Subcutaneous abdominal adipose tissue (tissue), 5 donors: ENCODE measurements at regions not wholly inside any gene's neighbourhood (a gene's known extent, or its start where the extent isn't known, plus 50 kb on each side); places are given as distances from the start of the nearest gene placed in this dataset.

Source experiments
- H3K27ac ChIP-seq: one replicate; pipeline ENCODE4 v1.7.0; 2013; ENCODE audit warnings: low read depth, mild to moderate bottlenecking, inconsistent platforms, low read length, moderate library complexity
- H3K27me3 ChIP-seq, 5 donors: one replicate each; pipeline ENCODE4 v1.7.0; 2013; ENCODE audit warnings: low read length in 5 of 5, inconsistent platforms in 1 of 5; ENCODE audit not compliant: control insufficient read depth in 5 of 5, insufficient read depth in 4 of 5
- H3K36me3 ChIP-seq, 5 donors: one replicate each; pipeline ENCODE4 v1.7.0; 2013; ENCODE audit warnings: low read length in 5 of 5; ENCODE audit not compliant: control insufficient read depth in 5 of 5, insufficient read depth in 5 of 5
- H3K4me1 ChIP-seq, 5 donors: one replicate each; pipeline ENCODE4 v1.7.0; 2013; ENCODE audit warnings: low read length in 5 of 5, mild to moderate bottlenecking in 3 of 5, moderate library complexity in 1 of 5; ENCODE audit not compliant: control insufficient read depth in 5 of 5, insufficient read depth in 5 of 5
- H3K4me3 ChIP-seq, 5 donors: one replicate each; pipeline ENCODE4 v1.7.0; 2013; ENCODE audit warnings: low read length in 5 of 5, low read depth in 1 of 5
- H3K9ac ChIP-seq, 5 donors: one replicate each; pipeline ENCODE4 v1.7.0; 2013; ENCODE audit warnings: low read length in 5 of 5, mild to moderate bottlenecking in 4 of 5, moderate library complexity in 3 of 5
- H3K9me3 ChIP-seq, 5 donors: one replicate each; pipeline ENCODE4 v1.7.0; 2013; ENCODE audit warnings: low read length in 5 of 5; ENCODE audit not compliant: control insufficient read depth in 5 of 5
- donor health status: healthy.
- donor health status: healthy.
- donor health status: healthy.
- donor health status: healthy.
- donor health status: healthy.

DNA sequence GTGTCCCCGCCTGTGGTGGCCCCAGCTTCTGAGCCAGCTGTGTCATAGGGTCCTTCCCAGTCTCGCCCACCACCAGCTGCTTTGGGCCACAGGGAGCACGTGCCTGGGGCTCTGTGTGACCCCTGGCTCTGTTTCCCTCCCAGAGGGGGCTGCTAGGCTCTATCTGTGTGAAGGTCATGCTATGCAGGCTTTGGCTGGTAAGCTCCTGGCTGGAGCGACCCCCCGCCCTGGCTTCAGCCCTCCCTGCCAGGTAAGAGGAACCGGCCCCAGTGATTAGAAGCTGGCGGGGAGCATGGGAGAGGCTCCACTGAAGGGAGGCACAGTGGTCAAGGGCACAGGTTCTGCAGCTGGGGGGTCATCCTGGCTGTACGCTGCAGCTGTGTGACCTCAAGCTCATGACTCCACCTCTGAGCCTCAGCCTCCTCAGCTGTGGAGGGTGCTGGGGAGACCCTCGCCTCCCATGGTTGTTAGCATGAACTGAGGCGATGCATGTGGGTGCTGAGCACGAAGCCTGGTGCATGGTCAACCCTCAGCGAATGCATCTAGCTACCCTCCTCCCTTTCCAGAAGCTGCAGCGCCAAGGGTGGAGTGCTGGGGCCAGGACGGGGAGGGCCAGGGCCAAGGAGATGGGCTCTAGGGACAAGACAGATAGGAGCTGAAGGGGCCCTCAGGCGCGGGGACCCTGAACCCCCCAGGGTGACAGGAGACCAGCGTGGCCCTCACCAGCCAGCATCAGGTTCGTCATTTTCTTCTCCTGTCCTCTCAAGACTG, 163.8 kb upstream of the MVB12B start:
- H3K9ac ChIP-seq: no peak overlapping the region
- no peak overlapping the region for H3K4me3 ChIP-seq
- H3K36me3 ChIP-seq: no peaks in the 10 kb centered on the region
- H3K9me3 ChIP-seq: no peaks in the 10 kb centered on the region
- no peaks in the 10 kb centered on the region for H3K4me1 ChIP-seq
- H3K27me3 ChIP-seq: peaks cover 2 to 17% (median 4%) of the 10 kb centered on the region in 5 donors
- H3K27ac ChIP-seq: no peak overlapping the region

DNA sequence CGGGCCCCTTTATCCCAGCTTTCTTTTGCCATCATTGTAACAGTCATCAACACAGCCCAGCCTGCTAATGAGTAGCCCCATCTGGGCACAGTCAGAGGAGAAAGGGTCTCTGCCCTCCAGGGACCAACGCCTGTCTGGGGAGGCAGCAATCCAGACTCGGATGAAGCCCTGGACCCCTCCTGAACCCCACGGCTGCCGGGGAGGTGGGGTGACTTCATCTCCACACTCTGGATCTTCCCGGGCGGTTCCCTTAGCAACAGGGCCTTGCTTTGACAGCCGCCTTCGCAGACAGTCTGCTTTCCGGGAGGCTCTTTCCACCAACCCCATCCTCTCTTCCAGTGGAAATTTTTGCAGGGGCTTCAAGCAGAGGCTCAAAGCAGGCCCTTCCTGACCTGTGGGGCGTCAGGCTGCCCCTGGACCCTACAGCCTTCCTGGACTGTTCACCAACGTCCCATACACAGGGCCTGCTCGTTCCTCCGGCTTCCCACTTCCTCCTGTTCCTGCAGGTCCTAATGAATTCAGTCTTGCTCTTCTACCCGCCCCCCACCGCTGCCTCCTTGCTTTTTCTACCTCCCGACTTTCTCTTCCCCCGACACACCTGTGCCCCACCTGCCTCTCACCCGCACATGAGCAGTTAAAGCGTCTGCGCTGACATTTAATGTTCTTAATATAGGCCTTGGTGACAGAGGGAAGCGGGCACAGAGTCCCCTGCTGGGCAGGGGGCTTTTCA, 161.7 kb upstream of the MVB12B start:
- Histone ChIP-seq H3K9ac (no peak overlapping the region), H3K36me3 (no peaks in the 10 kb centered on the region), H3K9me3 (no peaks in the 10 kb centered on the region), H3K27me3 (peaks cover under 1 to 10% (median 4%) of the 10 kb centered on the region in 5 donors), H3K4me3 (no peak overlapping the region), H3K27ac (no peak overlapping the region), H3K4me1 (no peaks in the 10 kb centered on the region)

DNA sequence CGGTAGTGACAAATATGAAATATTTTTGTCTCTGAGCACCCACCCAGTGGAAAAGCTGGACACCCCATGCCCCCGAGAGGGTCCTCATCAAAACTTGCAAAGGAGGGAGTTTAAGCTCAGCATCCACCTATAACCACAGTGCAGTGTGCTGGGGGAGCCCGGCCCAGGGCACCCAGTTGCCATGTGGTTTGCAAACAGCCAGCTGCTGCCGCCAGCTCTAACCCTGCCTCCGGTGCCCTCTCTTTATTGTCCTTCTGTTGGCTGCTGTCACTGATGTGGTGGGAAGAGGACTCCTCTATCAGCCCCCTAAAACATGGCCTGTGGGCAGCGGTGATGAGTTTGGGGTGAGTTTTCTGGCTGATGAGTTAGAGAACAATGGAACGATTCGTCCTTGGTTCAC, 160.9 kb upstream of the MVB12B start:
- no peaks in the 10 kb centered on the region for H3K36me3 ChIP-seq

DNA sequence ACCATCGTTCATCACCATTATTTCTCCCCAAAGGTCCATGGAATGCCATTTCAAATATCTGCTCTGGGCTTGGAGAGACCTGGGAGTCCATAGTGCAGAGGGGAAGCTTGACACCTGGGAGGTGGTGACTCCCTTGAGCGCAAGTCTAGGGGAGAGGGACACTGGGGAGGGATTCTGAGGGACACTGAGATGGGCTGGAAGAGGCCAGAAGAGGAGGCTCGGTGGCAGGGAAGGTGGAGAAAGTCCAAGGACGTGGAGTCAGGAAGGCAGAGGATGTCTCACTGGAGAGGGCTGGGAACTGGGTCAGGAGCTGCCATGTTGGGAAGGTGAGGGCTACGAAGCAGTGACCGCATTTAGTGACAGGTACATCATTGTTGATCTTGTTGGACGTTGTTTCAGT, 160.3 kb upstream of the MVB12B start:
- H3K9ac ChIP-seq: no peak overlapping the region
- H3K9me3 ChIP-seq: no peaks in the 10 kb centered on the region
- no peak overlapping the region for H3K27ac ChIP-seq
- no peaks in the 10 kb centered on the region for H3K4me1 ChIP-seq
- peaks cover 2 to 11% (median 9%) of the 10 kb centered on the region in 5 donors for H3K27me3 ChIP-seq
- H3K36me3 ChIP-seq: no peaks in the 10 kb centered on the region
- no peak overlapping the region for H3K4me3 ChIP-seq

More for the DNA sequence above, 160.9 kb upstream of the MVB12B start:
- Histone ChIP-seq H3K4me3 (no peak overlapping the region), H3K27ac (no peak overlapping the region), H3K4me1 (no peaks in the 10 kb centered on the region), H3K9me3 (no peaks in the 10 kb centered on the region), H3K27me3 (peaks cover 2 to 11% (median 8%) of the 10 kb centered on the region in 5 donors), H3K9ac (no peak overlapping the region)

DNA sequence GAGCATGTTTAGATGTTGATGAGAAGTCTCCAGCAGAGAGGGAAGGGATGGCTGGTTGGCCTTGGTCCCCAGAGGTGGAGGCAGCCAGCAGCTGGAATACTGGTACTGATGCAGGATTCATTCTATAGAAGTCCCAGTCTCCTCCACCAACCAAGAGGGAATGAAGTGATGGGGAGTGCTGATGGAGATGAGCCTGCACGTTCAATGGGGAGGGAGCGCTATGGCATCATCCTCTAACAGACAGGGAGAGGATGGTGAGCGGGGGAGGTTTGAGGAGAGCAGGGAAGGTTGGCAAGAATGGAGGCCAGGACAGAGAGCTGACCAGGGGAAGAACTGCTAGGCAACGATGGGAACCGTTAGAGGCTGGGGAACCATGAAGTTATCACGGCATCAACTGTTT, 159.8 kb upstream of the MVB12B start:
- Histone ChIP-seq H3K27me3 (peaks cover 2 to 11% (median 9%) of the 10 kb centered on the region in 5 donors), H3K4me3 (no peak overlapping the region), H3K36me3 (no peaks in the 10 kb centered on the region), H3K27ac (no peak overlapping the region), H3K4me1 (no peaks in the 10 kb centered on the region), H3K9me3 (no peaks in the 10 kb centered on the region), H3K9ac (no peak overlapping the region)

DNA sequence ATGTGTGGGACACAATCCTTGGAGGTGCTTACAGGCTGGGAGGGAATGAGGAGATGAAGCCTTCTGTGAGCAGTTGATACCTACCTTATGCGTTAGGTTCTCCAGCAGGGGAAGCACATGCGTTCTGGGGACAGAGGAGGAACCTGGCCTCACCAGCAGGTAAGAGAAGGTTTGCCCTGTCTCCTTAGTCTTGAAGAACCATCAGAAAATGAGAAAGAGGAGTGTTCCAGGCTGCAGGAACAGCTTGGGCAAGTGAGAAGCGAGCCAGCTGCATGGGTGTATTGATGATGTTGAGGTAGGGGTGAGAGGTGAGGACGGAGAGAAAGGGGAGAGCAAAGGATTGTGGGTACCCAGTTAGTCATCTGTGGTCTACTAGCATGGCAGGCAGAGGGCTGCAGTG, 156.9 kb upstream of the MVB12B start:
- Histone ChIP-seq H3K27me3 (peaks cover 0 to 12% (median 10%) of the 10 kb centered on the region in 5 donors), H3K27ac (no peak overlapping the region), H3K4me3 (no peak overlapping the region), H3K4me1 (no peaks in the 10 kb centered on the region), H3K9ac (no peak overlapping the region), H3K9me3 (peaks cover 0 to 4% (median 0%) of the 10 kb centered on the region in 5 donors), H3K36me3 (no peaks in the 10 kb centered on the region)

DNA sequence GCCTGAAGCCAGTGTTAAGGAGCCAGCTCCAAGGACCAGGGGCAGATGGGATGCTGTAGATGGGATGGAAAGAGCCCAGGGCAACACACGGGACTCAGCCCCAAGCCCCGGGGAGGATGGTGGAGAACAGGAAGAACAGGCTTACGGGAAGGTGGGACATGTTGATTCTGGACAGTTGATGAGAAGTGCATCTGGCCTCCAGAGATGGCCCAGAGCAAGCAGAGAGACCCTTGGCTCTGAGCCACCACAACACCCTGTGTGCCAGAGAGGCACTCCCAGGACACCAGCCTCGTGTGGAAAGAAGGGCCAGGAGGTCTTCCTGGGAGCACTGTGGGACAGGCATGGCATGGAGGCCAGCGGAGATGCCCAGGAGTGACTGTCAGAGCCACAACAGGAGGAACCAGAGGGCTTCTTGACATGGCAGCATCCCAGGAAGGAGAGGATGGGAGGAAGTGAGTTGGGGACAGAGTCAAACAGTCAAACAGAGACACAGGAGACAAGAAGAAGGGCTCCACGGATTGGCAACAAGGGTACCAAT, 156.3 kb upstream of the MVB12B start:
- H3K4me1 ChIP-seq: no peaks in the 10 kb centered on the region
- peaks cover 0 to 12% (median 5%) of the 10 kb centered on the region in 5 donors for H3K27me3 ChIP-seq
- no peak overlapping the region for H3K4me3 ChIP-seq
- no peak overlapping the region for H3K27ac ChIP-seq
- H3K9ac ChIP-seq: no peak overlapping the region
- peaks cover 2 to 5% (median 5%) of the 10 kb centered on the region in 5 donors for H3K9me3 ChIP-seq
- no peaks in the 10 kb centered on the region for H3K36me3 ChIP-seq

DNA sequence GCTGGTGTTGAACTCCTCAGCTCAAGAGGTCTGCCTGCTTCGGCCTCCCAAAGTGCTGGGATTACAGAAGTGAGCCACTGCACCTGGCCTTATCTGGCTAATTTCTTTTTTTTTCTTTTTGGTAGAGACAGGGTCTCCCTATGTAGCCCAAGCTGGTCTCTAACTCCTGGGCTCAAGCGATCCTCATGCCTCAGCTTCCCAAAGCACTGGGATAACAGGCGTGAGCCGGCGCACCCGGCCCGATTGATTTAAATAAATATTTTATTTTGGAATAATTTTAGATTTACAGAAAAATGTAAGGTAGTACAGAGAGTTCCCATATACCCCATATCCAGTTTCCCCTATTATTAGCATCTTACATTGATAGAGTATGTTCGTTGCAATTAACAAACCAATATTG, 155.0 kb upstream of the MVB12B start:
- peaks cover 0 to 12% (median 0%) of the 10 kb centered on the region in 5 donors for H3K27me3 ChIP-seq
- no peak overlapping the region for H3K27ac ChIP-seq
- no peaks in the 10 kb centered on the region for H3K36me3 ChIP-seq
- no peak overlapping the region for H3K9ac ChIP-seq
- peaks cover 3 to 9% (median 7%) of the 10 kb centered on the region in 5 donors for H3K9me3 ChIP-seq
- no peaks in the 10 kb centered on the region for H3K4me1 ChIP-seq
- H3K4me3 ChIP-seq: no peak overlapping the region

DNA sequence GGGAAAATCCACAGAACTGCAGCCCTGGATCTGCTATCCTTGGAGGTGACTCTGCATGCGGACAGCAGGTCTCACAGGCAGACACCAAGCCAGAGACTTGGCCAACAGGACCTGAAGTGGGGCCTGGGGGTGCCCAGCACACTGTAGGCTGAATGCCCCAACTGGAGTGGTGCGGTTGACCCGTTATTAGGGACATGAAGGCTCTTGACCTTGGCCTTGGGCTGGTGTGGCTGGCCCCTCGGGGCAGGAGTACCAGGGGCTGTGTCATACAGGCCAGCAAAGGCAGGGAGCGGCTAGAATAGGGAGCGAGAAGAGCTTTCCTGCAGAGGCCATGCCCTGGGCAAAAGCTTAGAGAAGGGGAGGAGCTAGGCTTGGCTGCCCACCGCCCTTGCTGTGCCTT, 153.2 kb upstream of the MVB12B start:
- H3K36me3 ChIP-seq: no peaks in the 10 kb centered on the region
- H3K4me1 ChIP-seq: no peaks in the 10 kb centered on the region
- no peak overlapping the region for H3K4me3 ChIP-seq
- H3K27ac ChIP-seq: no peak overlapping the region
- no peak overlapping the region for H3K9ac ChIP-seq
- H3K9me3 ChIP-seq: peaks cover 3 to 9% (median 7%) of the 10 kb centered on the region in 5 donors
- H3K27me3 ChIP-seq: peaks cover 0 to 12% (median 0%) of the 10 kb centered on the region in 5 donors

DNA sequence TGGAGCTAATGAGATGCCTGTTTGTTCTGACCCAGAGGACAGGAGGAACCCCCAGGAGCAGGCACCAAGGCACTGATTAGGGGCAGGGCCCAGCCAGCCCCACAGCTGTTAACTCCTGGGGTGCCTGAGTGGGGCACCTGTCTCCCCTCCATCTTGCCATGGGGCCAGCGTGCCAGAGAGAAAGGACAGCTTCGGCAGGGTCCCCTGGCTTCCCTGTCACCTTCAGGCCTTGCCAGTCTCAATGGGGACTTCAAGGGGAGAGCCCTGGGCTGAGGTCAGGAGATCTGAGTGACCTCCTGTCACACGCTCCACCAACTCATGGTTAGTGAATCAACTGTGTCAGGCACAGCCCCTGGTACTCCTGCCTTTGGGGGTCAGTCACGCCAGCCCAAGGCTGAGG, 152.7 kb upstream of the MVB12B start:
- H3K4me1 ChIP-seq: no peaks in the 10 kb centered on the region
- H3K9ac ChIP-seq: no peak overlapping the region
- no peaks in the 10 kb centered on the region for H3K36me3 ChIP-seq
- H3K27me3 ChIP-seq: peaks cover 0 to 12% (median 0%) of the 10 kb centered on the region in 5 donors
- no peak overlapping the region for H3K27ac ChIP-seq
- H3K9me3 ChIP-seq: peaks cover 3 to 9% (median 7%) of the 10 kb centered on the region in 5 donors
- H3K4me3 ChIP-seq: no peak overlapping the region
